DMS53 (cell line): ENCODE measurements at regions not wholly inside any gene's neighbourhood (a gene's known extent, or its start where the extent isn't known, plus 50 kb on each side); places are given as distances from the start of the nearest gene placed in this dataset.

Source experiments
- DNase-seq: peaks from one replicate; lab custom pipeline; 2025; lab: John Stamatoyannopoulos, UW

- no peak for DNase-seq
Observed at GRCh38 chr3:116767726-116768125, 58.1 kb downstream of the TUSC7 start.

- DNase-seq: peak; percentile 85
Observed at GRCh38 chr3:116770815-116771450, 61.4 kb downstream of the TUSC7 start.

- no peak for DNase-seq
Observed at GRCh38 chr3:116776880-116777785, 67.6 kb downstream of the TUSC7 start.

GRCh38 chr3:116785226-116785625 is 75.6 kb downstream of the TUSC7 start:
- no peak for DNase-seq

GRCh38 chr3:116802651-116803050 is 93.1 kb downstream of the TUSC7 start:
- no peak for DNase-seq

GRCh38 chr3:116806351-116806750 is 96.8 kb downstream of the TUSC7 start:
- no peak for DNase-seq

- no peak for DNase-seq
Observed at GRCh38 chr3:116808725-116809124, 99.1 kb downstream of the TUSC7 start.

GRCh38 chr3:116809208-116809607 is 99.6 kb downstream of the TUSC7 start:
- no peak for DNase-seq

- DNase-seq: no peak
Observed at GRCh38 chr3:116811754-116812153, 102.2 kb downstream of the TUSC7 start.

- DNase-seq: no peak
Observed at GRCh38 chr3:116812949-116813348, 103.4 kb downstream of the TUSC7 start.

- DNase-seq: no peak
Observed at GRCh38 chr3:116815321-116815720, 105.7 kb downstream of the TUSC7 start.

GRCh38 chr3:116815831-116816588 is 106.4 kb downstream of the TUSC7 start:
- no peak for DNase-seq

GRCh38 chr3:116821371-116821770 is 111.8 kb downstream of the TUSC7 start:
- DNase-seq: no peak

- DNase-seq: no peak
Observed at GRCh38 chr3:116824208-116824607, 114.6 kb downstream of the TUSC7 start.

GRCh38 chr3:116833202-116833601 is 123.6 kb downstream of the TUSC7 start:
- DNase-seq: no peak

- DNase-seq: no peak
Observed at GRCh38 chr3:116834816-116835215, 125.2 kb downstream of the TUSC7 start.

GRCh38 chr3:116835658-116836057 is 126.1 kb downstream of the TUSC7 start:
- no peak for DNase-seq

- DNase-seq: no peak
Observed at GRCh38 chr3:116836286-116836685, 126.7 kb downstream of the TUSC7 start.

- DNase-seq: no peak
Observed at GRCh38 chr3:116837483-116837882, 127.9 kb downstream of the TUSC7 start.

- DNase-seq: no peak
Observed at GRCh38 chr3:116841003-116841735, 131.6 kb downstream of the TUSC7 start.

GRCh38 chr3:116842254-116842957 is 132.8 kb downstream of the TUSC7 start:
- no peak for DNase-seq
